GM11168 (cell line): ENCODE measurements at regions not wholly inside any gene's neighbourhood (a gene's known extent, or its start where the extent isn't known, plus 50 kb on each side); places are given as distances from the start of the nearest gene placed in this dataset.

Experiments
- in situ Hi-C: fragments of 300-500 bp; cut with MboI; formaldehyde crosslinking; loops from one replicate; pipeline ENCODE4 v1.12.0; 2022; ENCODE audit warnings: low sequenced_read_pairs; ENCODE audit not compliant: unreplicated experiment

- in situ Hi-C loops = no loop called here
Measured at GRCh38 chr9:108727580-108728111, 128.1 kb downstream of the ACTL7B start.

GRCh38 chr9:108724652-108725051 is 131.1 kb downstream of the ACTL7B start:
- in situ Hi-C loops = no loop called here

GRCh38 chr9:108724122-108724521 is 131.7 kb downstream of the ACTL7B start:
- in situ Hi-C loops = no loop called here

DNA sequence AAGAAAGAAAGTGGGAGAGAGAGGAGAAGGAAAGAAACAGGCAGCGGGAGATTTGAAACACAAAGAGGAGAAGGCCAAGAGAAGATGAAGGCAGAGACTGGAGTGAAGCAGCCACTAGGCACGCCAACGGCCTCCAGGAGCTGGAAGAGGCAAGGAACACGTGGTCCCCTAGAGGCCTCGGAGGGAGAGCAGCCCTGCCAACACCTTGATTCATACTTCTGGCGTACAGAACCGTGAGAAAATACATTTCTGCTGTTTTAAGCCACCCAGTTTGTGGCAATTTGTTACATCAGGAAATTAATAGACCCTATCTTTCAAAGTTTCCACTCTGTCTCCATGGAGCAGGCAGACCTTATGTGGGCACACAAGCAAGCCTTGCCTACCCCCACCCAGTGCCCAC is 133.4 kb downstream of the ACTL7B start:
- in situ Hi-C loops = no loop called here

DNA sequence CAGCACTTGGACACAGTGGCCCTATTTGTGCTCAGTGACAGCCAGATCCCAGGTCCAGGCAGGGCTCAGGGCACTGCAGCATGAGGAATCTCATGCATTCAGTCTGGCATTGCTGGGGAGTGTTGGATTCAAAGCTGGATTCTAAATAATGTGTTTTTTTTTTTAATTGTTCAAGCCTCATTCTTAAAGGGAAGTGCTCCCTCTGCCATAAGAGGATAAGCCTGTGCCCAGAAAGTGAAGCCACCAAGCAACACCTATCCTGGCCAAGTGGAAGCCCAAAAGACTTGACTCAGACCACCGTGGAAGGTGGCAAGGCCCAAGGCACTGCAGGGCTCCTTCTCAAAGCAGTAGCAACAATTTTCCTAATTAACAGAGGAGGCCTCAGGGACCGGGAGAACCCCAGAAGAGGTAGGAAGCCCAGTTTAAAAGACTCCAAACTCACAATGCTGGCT is 135.6 kb downstream of the ACTL7B start:
- in situ Hi-C loops = no loop called here

- in situ Hi-C loops = no loop called here
Measured at GRCh38 chr9:108710424-108710823, 145.4 kb downstream of the ACTL7B start.

DNA sequence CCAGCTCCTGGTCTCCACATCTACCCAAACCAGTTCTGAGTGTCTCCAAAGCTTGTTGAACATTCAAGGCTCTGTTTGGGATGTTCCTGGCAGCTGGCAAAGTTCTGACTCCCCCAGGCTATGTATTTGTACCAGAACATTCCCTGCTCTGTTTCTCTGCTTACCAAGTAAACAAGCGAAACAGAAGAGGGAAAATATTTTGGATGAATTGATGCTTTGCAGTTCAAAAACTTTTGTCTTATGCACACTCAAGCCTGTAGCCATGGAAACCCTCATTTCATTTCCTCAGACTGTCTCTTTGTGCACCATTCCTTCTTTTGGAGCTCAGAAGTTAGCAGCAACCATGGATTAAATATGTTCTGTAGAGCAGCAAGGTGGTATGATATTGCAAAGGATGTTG is 145.8 kb downstream of the ACTL7B start:
- in situ Hi-C loops = no loop called here

GRCh38 chr9:108709126-108709525 is 146.7 kb downstream of the ACTL7B start:
- in situ Hi-C loops = no loop called here

DNA sequence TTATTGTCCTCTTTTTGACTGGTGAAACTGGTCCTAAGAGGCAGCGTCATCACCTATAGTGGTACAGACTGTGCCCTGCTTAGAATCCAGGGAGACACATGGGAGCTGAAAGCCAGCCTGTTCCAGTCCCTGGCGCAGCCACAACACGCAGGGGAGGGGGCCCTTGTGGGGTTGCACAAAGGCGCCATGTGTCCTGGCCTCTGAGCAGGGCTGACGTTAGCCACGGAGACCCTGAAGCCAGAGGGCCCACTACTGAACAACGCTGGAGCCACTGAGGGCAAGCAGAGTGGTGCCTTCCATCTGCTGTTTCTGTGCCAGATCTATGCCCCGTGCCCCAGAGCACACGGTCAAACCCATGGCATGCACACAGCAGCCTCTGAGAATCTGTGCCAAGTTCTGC is 147.3 kb downstream of the ACTL7B start:
- in situ Hi-C loops = no loop called here

GRCh38 chr9:108707120-108707519 is 148.7 kb downstream of the ACTL7B start:
- in situ Hi-C loops = no loop called here

GRCh38 chr9:108704156-108704852 is 151.5 kb downstream of the ACTL7B start:
- in situ Hi-C loops = no loop called here

- in situ Hi-C loops = no loop called here
Measured at GRCh38 chr9:108703429-108703828, 152.4 kb downstream of the ACTL7B start.

- in situ Hi-C loops = no loop called here
Measured at GRCh38 chr9:108702681-108703080, 153.1 kb downstream of the ACTL7B start.

DNA sequence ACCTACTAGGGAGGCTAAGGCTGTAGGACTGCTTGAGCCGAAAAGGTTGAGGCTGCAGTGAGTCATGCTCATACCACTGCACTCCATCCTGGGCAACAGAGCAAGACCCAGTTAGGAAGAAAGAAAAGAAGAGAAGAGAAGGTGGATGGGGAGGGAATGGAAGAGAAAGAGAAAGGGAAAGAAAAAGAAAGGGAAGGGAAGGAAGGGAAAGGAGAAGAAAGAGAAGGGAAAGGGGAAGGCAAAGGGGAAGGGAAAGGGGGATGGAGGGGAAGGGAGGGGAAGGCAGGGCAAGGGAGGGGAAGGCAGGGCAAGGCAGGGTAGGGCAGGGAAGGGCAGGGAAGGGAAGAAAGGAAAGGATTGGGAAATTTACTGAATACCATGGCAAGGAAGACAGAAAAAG is 157.0 kb downstream of the ACTL7B start:
- in situ Hi-C loops = no loop called here

DNA sequence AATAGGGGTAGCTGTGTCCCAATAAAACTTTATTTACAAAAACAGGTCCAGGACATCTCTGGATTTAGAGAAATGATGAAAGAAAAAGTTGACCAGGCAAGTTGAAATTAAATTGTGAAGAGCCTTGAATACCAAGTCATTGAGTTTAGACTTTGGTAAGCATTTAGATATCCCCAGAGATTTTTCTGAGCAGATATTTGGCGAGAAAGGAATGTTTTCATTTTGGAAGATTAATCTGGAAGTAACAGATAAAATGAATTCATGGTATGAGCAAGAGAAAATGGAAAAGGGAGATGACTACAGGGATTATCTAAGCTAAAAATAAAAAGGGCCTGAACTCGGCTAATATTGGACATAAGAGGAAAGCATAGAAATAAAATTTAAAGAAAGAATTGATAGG is 157.6 kb downstream of the ACTL7B start:
- in situ Hi-C loops = no loop called here

GRCh38 chr9:108696156-108696555 is 159.6 kb downstream of the ACTL7B start:
- in situ Hi-C loops = no loop called here

DNA sequence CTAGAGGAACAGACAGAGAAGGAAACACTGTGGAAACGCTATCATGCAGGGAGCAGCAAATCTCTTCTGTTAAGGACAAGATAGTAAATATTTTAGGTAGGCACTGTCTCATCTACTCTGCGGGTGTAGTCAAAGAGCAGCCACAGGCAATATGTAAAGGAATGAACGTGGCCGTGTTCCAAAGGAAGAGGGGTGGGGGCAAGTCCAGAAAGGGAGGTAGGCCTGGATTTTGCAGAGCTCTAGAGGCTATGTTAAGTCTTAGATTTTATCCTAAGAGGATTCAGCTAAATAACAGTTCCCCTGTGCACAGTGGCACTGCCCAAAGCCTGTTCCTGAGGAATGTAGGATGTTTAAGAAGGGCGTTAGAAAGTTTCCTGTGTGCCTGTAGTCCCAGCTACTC is 161.6 kb downstream of the ACTL7B start:
- in situ Hi-C loops = no loop called here

GRCh38 chr9:108691614-108692013 is 164.2 kb downstream of the ACTL7B start:
- in situ Hi-C loops = no loop called here

DNA sequence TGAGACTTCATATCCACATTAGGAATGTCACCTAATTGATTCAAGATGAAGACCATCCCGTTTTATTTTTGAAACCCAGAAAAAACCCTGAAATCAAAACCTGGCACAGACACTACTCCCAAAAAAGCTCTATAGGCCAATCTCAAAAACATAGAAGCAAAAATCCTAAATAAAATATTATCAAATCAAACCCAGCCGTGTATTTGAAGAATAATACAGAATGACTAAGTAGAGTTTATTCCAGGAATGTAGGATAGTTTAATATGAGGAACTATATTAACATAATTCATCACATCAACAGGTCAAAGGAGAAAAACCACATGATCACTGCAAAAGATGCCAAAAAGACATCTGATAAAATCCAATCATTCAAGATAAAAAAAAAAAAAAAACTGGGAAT is 167.1 kb downstream of the ACTL7B start:
- in situ Hi-C loops = no loop called here

DNA sequence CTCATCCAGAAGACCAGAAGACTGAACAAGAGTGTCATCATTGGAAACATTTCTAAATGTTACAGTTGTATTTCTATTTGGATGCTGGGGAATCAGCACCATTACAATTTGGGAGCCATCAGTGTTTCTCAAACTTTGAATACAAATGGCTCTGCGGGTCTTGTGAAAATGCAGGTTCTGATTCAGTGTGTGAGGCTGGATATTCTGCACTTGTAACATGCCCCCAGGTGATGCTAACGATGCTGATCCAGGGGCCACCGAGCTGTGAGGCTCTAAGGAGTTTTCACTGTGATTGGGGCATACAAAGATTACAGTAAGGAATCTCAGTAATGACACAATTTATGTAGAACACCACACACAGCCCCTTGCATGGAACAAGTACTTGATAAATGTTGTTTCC is 167.7 kb downstream of the ACTL7B start:
- in situ Hi-C loops = no loop called here

DNA sequence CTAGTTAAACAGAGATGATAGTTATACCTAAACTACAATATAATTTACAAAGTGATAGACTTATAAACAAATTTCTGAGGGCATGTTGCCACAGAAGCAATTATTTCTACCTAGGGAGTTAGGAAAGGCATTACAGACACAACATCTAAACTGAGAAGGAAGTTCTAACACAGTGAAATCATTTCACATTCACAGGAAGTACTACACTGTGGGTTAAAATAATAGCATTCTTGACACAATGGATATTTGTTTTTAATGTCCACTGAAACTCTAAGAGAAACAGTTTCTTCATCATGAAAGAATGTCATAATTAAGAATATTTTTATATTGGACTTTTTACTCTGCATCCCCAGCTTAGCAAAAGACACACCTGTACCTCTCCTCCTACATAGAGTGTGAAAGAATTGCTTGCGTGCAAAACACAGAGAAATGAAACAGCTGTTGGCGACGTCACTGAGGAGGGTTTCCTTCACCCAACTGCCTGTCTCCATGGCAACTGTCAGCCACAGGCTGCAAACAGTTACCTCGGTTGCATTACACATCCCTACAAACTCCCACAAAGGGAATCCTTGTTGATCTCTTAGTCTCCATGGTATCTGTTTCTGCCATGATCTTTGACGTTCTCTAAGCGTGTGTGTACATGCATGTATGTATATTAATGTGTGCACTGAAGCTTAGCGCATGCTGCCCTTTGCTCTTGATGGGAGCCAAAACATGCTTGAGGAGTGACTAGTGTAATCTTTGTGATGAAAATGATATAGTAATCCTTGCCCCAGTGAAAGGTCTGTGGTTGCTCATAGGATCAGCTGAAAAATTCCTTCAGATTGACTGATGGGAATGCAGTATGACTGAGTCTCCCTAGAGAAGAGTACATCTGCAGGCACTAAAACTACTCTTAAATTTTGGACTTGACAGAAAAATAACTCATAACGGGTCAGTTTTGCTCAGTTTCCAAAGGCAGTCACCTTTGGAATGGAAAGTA is 168.5 kb downstream of the ACTL7B start:
- in situ Hi-C loops = no loop called here
